Large intestine (tissue), 3 donors: ENCODE measurements at regions not wholly inside any gene's neighbourhood (a gene's known extent, or its start where the extent isn't known, plus 50 kb on each side); places are given as distances from the start of the nearest gene placed in this dataset.
"Not testable (repeated sequence)": the region's sequence is repeated elsewhere in the genome, so short reads cannot be mapped to it uniquely, and the experiment has no call there.

Experiments used
- DNase-seq, 2 donors: peaks; one replicate each; pipeline versions ENCODE4 v3.0.0 to v3.0.0-alpha.2; 2013
- H3K27ac ChIP-seq: one replicate; pipeline ENCODE4 v1.5.1; 2013; ENCODE audit warnings: low read length
- H3K27me3 ChIP-seq: 2 replicates; pipeline ENCODE4 v1.6.1; 2013; ENCODE audit warnings: low read length; ENCODE audit not compliant: control insufficient read depth, insufficient read depth
- H3K36me3 ChIP-seq: 2 replicates; pipeline ENCODE4 v1.6.1; 2013; ENCODE audit warnings: low read length; ENCODE audit not compliant: control insufficient read depth, insufficient read depth
- H3K4me1 ChIP-seq: one replicate; pipeline ENCODE4 v1.6.1; 2013; ENCODE audit warnings: low read length; ENCODE audit not compliant: control insufficient read depth, insufficient read depth
- H3K4me3 ChIP-seq: one replicate; pipeline ENCODE4 v1.5.1; 2013; ENCODE audit warnings: low read length
- H3K9me3 ChIP-seq: one replicate; pipeline ENCODE4 v1.6.1; 2013; ENCODE audit warnings: mild to moderate bottlenecking, low read depth, low read length, moderate library complexity; ENCODE audit not compliant: control insufficient read depth
- WGBS: methylation state at CpG from one replicate; pipeline ENCODE4 v1.1.5; 2013; ENCODE audit warnings: low lambda C conversion rate; ENCODE audit not compliant: insufficient coverage; 5-methylcytosine and 5-hydroxymethylcytosine counted together

- peaks cover 19% of the 10 kb centered on the region for H3K9me3 ChIP-seq
- not testable (repeated sequence) for H3K27ac ChIP-seq, DNase-seq, H3K4me3 ChIP-seq, H3K4me1 ChIP-seq, H3K36me3 ChIP-seq, H3K27me3 ChIP-seq
- WGBS = no CpG with 5 or more reads among the region's 47 CpGs
These were observed 444.0 kb downstream of the PRDM9 start for GRCh38 chr5:23951261-23951928.

GRCh38 chr5:23963449-23963848, 456.0 kb downstream of the PRDM9 start:
- no peaks in the 10 kb centered on the region for H3K36me3 ChIP-seq

GRCh38 chr5:23977365-23977764, 470.0 kb downstream of the PRDM9 start:
- H3K27ac ChIP-seq = no peak overlapping the region
- no peaks in the 10 kb centered on the region for H3K4me1 ChIP-seq
- no peak overlapping the region for H3K4me3 ChIP-seq
- no peak for DNase-seq
- H3K36me3 ChIP-seq = no peaks in the 10 kb centered on the region
- WGBS = no CpG with 5 or more reads among the region's 6 CpGs
- peaks cover 2% of the 10 kb centered on the region for H3K9me3 ChIP-seq
- H3K27me3 ChIP-seq = no peaks in the 10 kb centered on the region

More at GRCh38 chr5:23963449-23963848, 456.0 kb downstream of the PRDM9 start:
- WGBS = 100% methylated on average over 1 of the region's 5 CpGs
- H3K9me3 ChIP-seq = no peaks in the 10 kb centered on the region
- DNase-seq = no peak
- no peak overlapping the region for H3K27ac ChIP-seq
- H3K4me3 ChIP-seq = no peak overlapping the region
- no peaks in the 10 kb centered on the region for H3K27me3 ChIP-seq
- no peaks in the 10 kb centered on the region for H3K4me1 ChIP-seq

DNA sequence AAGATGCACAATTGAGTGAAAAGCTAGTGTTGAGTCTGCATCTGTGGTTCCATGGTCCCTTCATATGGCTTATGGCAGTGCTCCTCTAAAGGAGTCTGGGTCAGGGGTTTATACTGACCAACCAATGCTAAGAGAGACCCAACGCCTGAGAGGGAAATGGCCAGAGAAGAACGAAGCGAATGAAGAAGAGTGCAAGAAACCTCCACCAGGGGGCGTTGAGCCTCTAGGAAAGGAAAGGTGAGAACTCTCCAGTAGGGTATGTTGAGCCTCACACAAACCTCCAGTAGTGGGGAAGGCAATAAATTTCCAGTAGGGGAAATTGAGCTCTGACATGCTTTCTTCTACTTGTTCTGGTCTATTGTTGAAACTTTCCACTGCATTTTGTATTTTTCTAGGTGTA, 470.6 kb downstream of the PRDM9 start:
- Histone ChIP-seq H3K27me3 (no peaks in the 10 kb centered on the region), H3K4me3 (no peak overlapping the region), H3K4me1 (no peaks in the 10 kb centered on the region), H3K36me3 (no peaks in the 10 kb centered on the region), H3K27ac (no peak overlapping the region), H3K9me3 (peaks cover 2% of the 10 kb centered on the region)
- no peak for DNase-seq
- WGBS = no CpG with 5 or more reads among the region's 4 CpGs

- no peak for DNase-seq
- Histone ChIP-seq H3K27ac (no peak overlapping the region), H3K27me3 (no peaks in the 10 kb centered on the region), H3K4me1 (no peaks in the 10 kb centered on the region), H3K36me3 (no peaks in the 10 kb centered on the region), H3K4me3 (no peak overlapping the region), H3K9me3 (no peaks in the 10 kb centered on the region)
- WGBS = 94% methylated on average over 2 of the region's 2 CpGs
These were observed 484.0 kb downstream of the PRDM9 start for GRCh38 chr5:23991406-23991805.

DNA sequence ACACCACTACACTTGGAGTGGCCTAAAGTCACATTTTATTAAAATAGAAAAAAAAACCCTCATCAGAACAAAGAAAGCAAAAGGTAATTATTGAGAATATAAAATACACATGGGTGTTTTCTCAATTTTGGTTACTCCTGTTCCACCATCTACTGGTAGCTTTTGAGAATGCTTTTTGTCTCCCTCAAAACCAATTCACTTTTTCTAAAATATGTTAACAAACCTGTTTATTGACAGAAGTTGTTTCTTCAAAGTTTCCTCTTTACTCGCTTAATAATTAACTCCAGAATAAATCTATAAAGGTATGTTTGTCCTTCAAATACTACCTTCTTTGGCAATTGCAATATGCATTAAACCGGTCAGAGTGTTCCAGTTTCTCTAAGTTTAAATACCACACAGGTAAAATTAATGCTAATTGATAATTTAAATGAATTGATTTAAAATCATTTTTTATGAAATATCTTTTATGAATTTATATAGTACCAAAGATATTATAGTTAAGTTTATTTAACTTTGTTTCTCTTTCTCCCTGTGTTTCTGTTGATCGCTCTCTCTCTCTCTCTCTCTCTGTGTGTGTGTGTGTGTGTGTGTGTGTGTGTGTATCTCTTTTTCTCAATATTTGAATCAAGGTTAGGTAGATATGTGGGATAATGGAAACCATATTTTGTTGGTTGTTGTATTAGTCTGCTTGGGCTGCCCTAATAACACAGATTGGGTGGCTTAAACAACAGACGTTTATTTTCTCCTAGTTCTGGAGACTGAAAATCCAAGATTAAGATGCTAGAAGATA, 487.4 kb downstream of the PRDM9 start:
- no peak overlapping the region for H3K4me3 ChIP-seq
- H3K36me3 ChIP-seq = no peaks in the 10 kb centered on the region
- DNase-seq = no peak
- no peaks in the 10 kb centered on the region for H3K9me3 ChIP-seq
- H3K4me1 ChIP-seq = no peaks in the 10 kb centered on the region
- H3K27me3 ChIP-seq = no peaks in the 10 kb centered on the region
- 73% methylated on average over 2 of the region's 4 CpGs for WGBS
- H3K27ac ChIP-seq = no peak overlapping the region

- Histone ChIP-seq H3K4me3 (no peak overlapping the region), H3K36me3 (no peaks in the 10 kb centered on the region), H3K27me3 (no peaks in the 10 kb centered on the region), H3K9me3 (no peaks in the 10 kb centered on the region), H3K27ac (no peak overlapping the region), H3K4me1 (no peaks in the 10 kb centered on the region)
- WGBS = 50% methylated on average over 4 of the region's 5 CpGs
- DNase-seq = no peak
These were observed 489.1 kb downstream of the PRDM9 start for GRCh38 chr5:23996525-23996924.

DNA sequence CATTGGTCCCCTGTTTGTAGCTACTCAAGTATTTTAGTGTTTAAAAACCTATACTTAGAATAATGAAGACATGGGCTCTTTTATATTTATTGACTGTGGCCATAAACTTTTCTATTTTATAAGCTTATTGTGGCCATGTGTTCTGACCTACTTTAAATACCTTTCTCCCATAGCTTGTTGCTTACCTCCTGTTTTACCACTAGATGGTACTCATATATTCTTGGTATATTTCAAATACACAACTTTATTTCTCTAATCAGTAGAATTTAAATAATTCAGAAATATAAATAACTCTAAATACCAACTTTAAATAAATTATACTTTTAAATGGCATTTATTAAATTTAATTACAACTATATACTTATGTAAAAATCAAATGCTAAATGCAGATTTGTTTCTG, 498.0 kb downstream of the PRDM9 start:
- Histone ChIP-seq H3K4me3 (no peak overlapping the region), H3K36me3 (no peaks in the 10 kb centered on the region), H3K9me3 (no peaks in the 10 kb centered on the region), H3K27ac (no peak overlapping the region), H3K4me1 (no peaks in the 10 kb centered on the region), H3K27me3 (no peaks in the 10 kb centered on the region)
- DNase-seq = no peak

DNA sequence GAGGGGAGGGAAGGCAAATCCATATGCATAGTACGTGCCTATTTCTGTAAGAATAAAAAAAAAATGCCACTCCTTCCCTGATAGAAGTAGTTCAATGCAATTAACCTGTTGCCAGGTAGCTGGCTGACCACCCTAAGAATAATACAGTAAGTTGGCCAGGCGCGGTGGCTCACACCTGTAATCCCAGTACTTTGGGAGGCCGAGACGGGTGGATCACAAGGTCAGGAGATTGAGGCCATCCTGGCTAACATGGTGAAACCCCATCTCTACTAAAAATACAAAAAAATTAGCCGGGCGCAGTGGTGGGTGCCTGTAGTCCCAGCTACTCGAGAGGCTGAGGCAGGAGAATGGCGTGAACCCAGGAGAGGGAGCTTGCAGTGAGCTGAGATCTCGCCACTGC, 510.3 kb downstream of the PRDM9 start:
- H3K27me3 ChIP-seq, DNase-seq, H3K4me3 ChIP-seq, H3K36me3 ChIP-seq, H3K27ac ChIP-seq, H3K9me3 ChIP-seq, H3K4me1 ChIP-seq: not testable (repeated sequence)
- WGBS = 83% methylated on average over 1 of the region's 10 CpGs

DNA sequence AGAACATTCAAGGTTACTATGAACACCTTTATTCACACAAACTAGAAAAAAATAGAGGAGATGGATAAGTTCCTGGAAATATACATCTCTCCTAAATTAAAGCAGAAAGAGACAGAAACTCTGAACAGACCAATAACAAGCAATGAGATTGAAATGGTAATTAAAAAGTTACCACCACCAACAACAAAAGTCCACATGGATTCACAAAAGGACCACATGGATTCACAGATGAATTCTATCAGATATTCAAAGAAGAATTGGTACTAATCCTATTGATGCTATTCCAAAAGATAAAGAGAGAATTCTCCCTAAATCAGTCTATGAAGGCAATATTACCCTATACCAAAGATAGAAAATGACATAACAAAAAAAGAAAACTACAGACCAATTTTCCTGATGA, 518.9 kb downstream of the PRDM9 start:
- DNase-seq = no peak
- Histone ChIP-seq H3K27me3 (no peaks in the 10 kb centered on the region), H3K36me3 (no peaks in the 10 kb centered on the region), H3K4me1 (no peaks in the 10 kb centered on the region), H3K9me3 (no peaks in the 10 kb centered on the region), H3K27ac (no peak overlapping the region), H3K4me3 (no peak overlapping the region)

- no peak overlapping the region for H3K4me3 ChIP-seq
- DNase-seq = no peak
- no peak overlapping the region for H3K27ac ChIP-seq
- no peaks in the 10 kb centered on the region for H3K36me3 ChIP-seq
- no peaks in the 10 kb centered on the region for H3K9me3 ChIP-seq
- no peaks in the 10 kb centered on the region for H3K27me3 ChIP-seq
- no peaks in the 10 kb centered on the region for H3K4me1 ChIP-seq
- 95% methylated on average over 2 of the region's 2 CpGs for WGBS
These were observed 535.3 kb downstream of the PRDM9 start for GRCh38 chr5:24042688-24043087.
